HEK293 (cell line): ENCODE measurements at regions not wholly inside any gene's neighbourhood (a gene's known extent, or its start where the extent isn't known, plus 50 kb on each side); places are given as distances from the start of the nearest gene placed in this dataset.

ENCODE experiments used
- CTCF ChIA-PET: fragments of 350-600 bp; formaldehyde crosslinking; extraction: SDS; loops from one replicate; lab custom pipeline; 2021; ENCODE audit warnings: antibody characterized with exemption; lab: Yijun Ruan, JAX
- POLR2A ChIA-PET: fragments of 300-600 bp; formaldehyde crosslinking; extraction: SDS; loops from one replicate; lab custom pipeline; 2020; ENCODE audit warnings: antibody characterized with exemption, inconsistent platforms; lab: Yijun Ruan, JAX
- H3K27ac ChIP-seq: fragments of 200-500 bp; sonication (Bioruptor generic); 2 replicates; pipeline ENCODE4 v1.5.1; 2014; ENCODE audit warnings: low read depth, low read length, control low read depth, inconsistent platforms; ENCODE audit errors: extremely low read depth
- H3K36me3 ChIP-seq, 2 experiments: fragments of 200-500 bp in 1 of 2; sonication (Bioruptor generic) in 1 of 2; 1 replicate in 1 of 2; 2 replicates in 1 of 2; pipeline ENCODE4 v1.5.1; 2014 to 2017; ENCODE audit warnings: inconsistent platforms in 2 of 2, low read length in 2 of 2; ENCODE audit not compliant: control insufficient read depth in 2 of 2, insufficient read depth in 1 of 2
- H3K4me1 ChIP-seq: fragments of 200-500 bp; sonication (Bioruptor generic); 2 replicates; pipeline ENCODE4 v1.5.1; 2014; ENCODE audit warnings: mild to moderate bottlenecking, low read length, inconsistent platforms; ENCODE audit not compliant: control insufficient read depth, insufficient read depth
- H3K4me3 ChIP-seq: 2 replicates; pipeline ENCODE4 v1.5.1; 2011; ENCODE audit warnings: low read depth, mild to moderate bottlenecking, control low read depth, low read length, moderate library complexity
- H3K9me3 ChIP-seq: fragments of 200-500 bp; sonication (Bioruptor generic); 2 replicates; pipeline ENCODE4 v1.5.1; 2014; ENCODE audit warnings: low read depth, low read length, inconsistent platforms; ENCODE audit not compliant: control insufficient read depth, insufficient read depth
- BCL6B ChIP-seq: fragments of 450-650 bp; formaldehyde crosslinking; IDR thresholded peaks from 2 replicates; pipeline ENCODE4 v1.5.1; 2017; ENCODE audit warnings: missing biosample characterization, missing genetic modification characterization
- CTCF ChIP-seq: fragments of 450-650 bp; formaldehyde crosslinking; IDR thresholded peaks from 2 replicates; pipeline ENCODE4 v1.5.1; 2016; ENCODE audit warnings: missing biosample characterization, missing genetic modification characterization
- GLIS1 ChIP-seq: fragments of 450-650 bp; formaldehyde crosslinking; IDR thresholded peaks from 2 replicates; pipeline ENCODE4 v1.5.1; 2016; ENCODE audit warnings: missing biosample characterization, missing genetic modification characterization
- KLF7 ChIP-seq: fragments of 450-650 bp; formaldehyde crosslinking; IDR thresholded peaks from 2 replicates; pipeline ENCODE4 v1.5.1; 2016; ENCODE audit warnings: missing biosample characterization, missing genetic modification characterization, borderline replicate concordance
- KLF8 ChIP-seq: fragments of 450-650 bp; formaldehyde crosslinking; IDR thresholded peaks from 2 replicates; pipeline ENCODE4 v1.5.1; 2016; ENCODE audit warnings: missing biosample characterization, missing genetic modification characterization
- MEIS1 ChIP-seq: sonication (generic); formaldehyde crosslinking; IDR thresholded peaks from 2 replicates; pipeline ENCODE4 v1.8.1; 2022; ENCODE audit warnings: missing genetic modification reagents, mild to moderate bottlenecking, borderline replicate concordance
- REST ChIP-seq: fragments of 450-650 bp; formaldehyde crosslinking; IDR thresholded peaks from 2 replicates; pipeline ENCODE4 v1.5.1; 2016; ENCODE audit warnings: missing biosample characterization, missing genetic modification characterization
- SETDB1 ChIP-seq: IDR thresholded peaks from one replicate; pipeline ENCODE4 v1.6.1; 2017; ENCODE audit warnings: mild to moderate bottlenecking, low read length, moderate library complexity, mixed read lengths; ENCODE audit not compliant: insufficient read length
- SP3 ChIP-seq: fragments of 450-650 bp; formaldehyde crosslinking; IDR thresholded peaks from 2 replicates; pipeline ENCODE4 v1.5.1; 2016; ENCODE audit warnings: missing biosample characterization, missing genetic modification characterization
- ZBTB6 ChIP-seq: fragments of 450-650 bp; formaldehyde crosslinking; IDR thresholded peaks from 2 replicates; pipeline ENCODE4 v1.5.1; 2017; ENCODE audit warnings: missing biosample characterization, missing genetic modification characterization
- ZEB2 ChIP-seq: fragments of 450-650 bp; formaldehyde crosslinking; IDR thresholded peaks from 2 replicates; pipeline ENCODE4 v1.5.1; 2016; ENCODE audit warnings: missing biosample characterization, missing genetic modification characterization
- ZNF174 ChIP-seq: fragments of 450-650 bp; formaldehyde crosslinking; IDR thresholded peaks from 2 replicates; pipeline ENCODE4 v1.5.0; 2017; ENCODE audit warnings: missing biosample characterization, mild to moderate bottlenecking, missing genetic modification characterization
- ZNF175 ChIP-seq: fragments of 450-650 bp; formaldehyde crosslinking; IDR thresholded peaks from 2 replicates; pipeline ENCODE4 v1.5.1; 2016; ENCODE audit warnings: missing biosample characterization, missing genetic modification characterization
- ZNF239 ChIP-seq: fragments of 450-650 bp; formaldehyde crosslinking; IDR thresholded peaks from 2 replicates; pipeline ENCODE4 v1.5.1; 2016; ENCODE audit warnings: missing biosample characterization, missing genetic modification characterization
- ZNF324 ChIP-seq: fragments of 450-650 bp; formaldehyde crosslinking; IDR thresholded peaks from 2 replicates; pipeline ENCODE4 v1.5.1; 2016; ENCODE audit warnings: missing biosample characterization, missing genetic modification characterization
- ZNF341 ChIP-seq: fragments of 450-650 bp; formaldehyde crosslinking; IDR thresholded peaks from 2 replicates; pipeline ENCODE4; 2016; ENCODE audit warnings: low read depth, missing biosample characterization, missing genetic modification characterization
- ZNF391 ChIP-seq: fragments of 450-650 bp; formaldehyde crosslinking; IDR thresholded peaks from 2 replicates; pipeline ENCODE4 v1.5.1; 2016; ENCODE audit warnings: low read depth, missing biosample characterization, missing genetic modification characterization, borderline replicate concordance
- ZNF423 ChIP-seq: fragments of 450-650 bp; formaldehyde crosslinking; IDR thresholded peaks from 2 replicates; pipeline ENCODE4 v1.5.1; 2016; ENCODE audit warnings: missing biosample characterization, missing genetic modification characterization
- ZNF514 ChIP-seq: fragments of 450-650 bp; formaldehyde crosslinking; IDR thresholded peaks from 2 replicates; pipeline ENCODE4 v1.5.1; 2016; ENCODE audit warnings: missing biosample characterization, missing genetic modification characterization
- ZNF561 ChIP-seq: fragments of 450-650 bp; IDR thresholded peaks from 2 replicates; pipeline ENCODE4 v1.5.1; 2018; ENCODE audit warnings: missing biosample characterization, missing genetic modification characterization, borderline replicate concordance
- ZNF580 ChIP-seq: fragments of 450-650 bp; formaldehyde crosslinking; IDR thresholded peaks from 2 replicates; pipeline ENCODE4 v1.5.1; 2016; ENCODE audit warnings: missing biosample characterization, missing genetic modification characterization
- ZNF585B ChIP-seq: fragments of 450-650 bp; formaldehyde crosslinking; IDR thresholded peaks from 2 replicates; pipeline ENCODE4 v1.5.1; 2016; ENCODE audit warnings: missing biosample characterization, missing genetic modification characterization
- ZNF677 ChIP-seq: fragments of 450-650 bp; IDR thresholded peaks from 2 replicates; pipeline ENCODE4 v1.5.0; 2018; ENCODE audit warnings: missing biosample characterization, mild to moderate bottlenecking, missing genetic modification characterization, moderate library complexity
- ZNF747 ChIP-seq: fragments of 450-650 bp; formaldehyde crosslinking; IDR thresholded peaks from 2 replicates; pipeline ENCODE4 v1.5.1; 2016; ENCODE audit warnings: missing biosample characterization, missing genetic modification characterization
- ZNF785 ChIP-seq: fragments of 450-650 bp; formaldehyde crosslinking; IDR thresholded peaks from 2 replicates; pipeline ENCODE4 v1.5.1; 2016; ENCODE audit warnings: missing biosample characterization, missing genetic modification characterization
- ZSCAN30 ChIP-seq: fragments of 450-650 bp; IDR thresholded peaks from 2 replicates; pipeline ENCODE4 v1.5.1; 2018; ENCODE audit warnings: missing biosample characterization, mild to moderate bottlenecking, missing genetic modification characterization, moderate library complexity
- ZSCAN4 ChIP-seq: fragments of 450-650 bp; formaldehyde crosslinking; IDR thresholded peaks from 2 replicates; pipeline ENCODE4 v1.5.1; 2017; ENCODE audit warnings: missing biosample characterization, missing genetic modification characterization

- TF ChIP-seq SETDB1 (no peak), ZNF324 (no peak), ZSCAN4 (peak; percentile 73), ZNF391 (tag by site-specific recombination) (no peak), ZNF785 (tag by site-specific recombination) (no peak), SP3 (tag by site-specific recombination) (no peak), BCL6B (tag by site-specific recombination) (no peak), KLF8 (tag by site-specific recombination) (peak; percentile 92), MEIS1 (no peak), KLF7 (peak; percentile 80; the same call in 1 of the 2 replicates), ZNF341 (tag by site-specific recombination) (peak; percentile 62), ZNF747 (tag by site-specific recombination) (no peak), ZSCAN30 (tag by site-specific recombination) (0 out of 2 replicates have a peak, but pooled peaks have one; percentile 16), ZBTB6 (tag by site-specific recombination) (no peak), ZEB2 (0 out of 2 replicates have a peak, but pooled peaks have one; percentile 30), ZNF561 (tag by site-specific recombination) (no peak), REST (peak; percentile 75)
Measured at GRCh38 chr11:115581871-115582639, 77.8 kb upstream of the CADM1 start (continued).

- Histone ChIP-seq H3K4me3 (no peak overlapping the region), H3K9me3 (no peaks in the 10 kb centered on the region), H3K4me1 (0 out of 2 replicates have a peak, but pooled peaks cover 3% of the 10 kb centered on the region), H3K27ac (peak overlapping the region; percentile 76), H3K36me3 (no peaks in the 10 kb centered on the region)
- CTCF ChIA-PET = interaction anchor here (0.6 to 1.5 kb wide), 6 partner anchors 42 to 256 kb away, joined by 3 to 5 read pairs (median 4); partner anchors contain the start of gene CADM1
- POLR2A ChIA-PET = interaction anchor here (1.4 to 2.1 kb wide), 3 partner anchors 26 to 79 kb away, joined by 5 to 10 read pairs (median 5); partner anchors contain the start of gene CADM1
- TF ChIP-seq CTCF (tag by site-specific recombination) = no peak
- no peak for TF ChIP-seq ZNF514
- TF ChIP-seq ZNF239 (tag by site-specific recombination) = no peak
- TF ChIP-seq ZNF174 = no peak
- peak; percentile 93 for TF ChIP-seq GLIS1 (tag by site-specific recombination)
- no peak for TF ChIP-seq MEIS1
- TF ChIP-seq ZNF580 (tag by site-specific recombination) = no peak
- TF ChIP-seq ZNF585B = no peak
- no peak for TF ChIP-seq ZNF677 (tag by site-specific recombination)
- TF ChIP-seq ZNF175 (tag by site-specific recombination) = no peak
- peak; percentile 77; the same call in 1 of the 2 replicates for TF ChIP-seq ZNF423 (tag by site-specific recombination)
Measured at GRCh38 chr11:115580927-115581680, 76.9 kb upstream of the CADM1 start.
